ENCODE measurements at regions not wholly inside any gene's neighbourhood (a gene's known extent, or its start where the extent isn't known, plus 50 kb on each side); places are given as distances from the start of the nearest gene placed in this dataset.

DNA sequence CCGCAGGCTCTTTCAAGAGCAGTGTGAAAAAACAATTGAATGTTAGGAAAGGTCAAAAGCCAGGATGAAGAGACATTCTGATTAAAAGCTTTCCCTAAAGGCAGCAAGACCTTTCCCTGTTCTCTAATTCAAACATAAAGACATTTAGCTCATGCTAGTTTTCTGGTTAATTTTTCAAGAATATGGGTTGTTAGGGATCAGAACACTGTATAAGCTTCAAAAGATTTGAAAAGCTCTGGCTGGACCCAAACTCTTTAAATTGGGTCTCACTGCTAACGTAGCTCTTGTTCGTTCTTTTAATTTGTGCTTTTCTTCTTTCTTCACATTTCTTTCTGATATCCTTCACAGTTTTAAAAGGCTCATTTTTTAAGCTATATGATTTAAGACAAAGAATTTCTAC, 877.0 kb downstream of the EFNB2 start:
- no peak for TF ChIP-seq POLR2A (IDR thresholded peaks at IDR 0.05)
- TF ChIP-seq, protein P1, sequence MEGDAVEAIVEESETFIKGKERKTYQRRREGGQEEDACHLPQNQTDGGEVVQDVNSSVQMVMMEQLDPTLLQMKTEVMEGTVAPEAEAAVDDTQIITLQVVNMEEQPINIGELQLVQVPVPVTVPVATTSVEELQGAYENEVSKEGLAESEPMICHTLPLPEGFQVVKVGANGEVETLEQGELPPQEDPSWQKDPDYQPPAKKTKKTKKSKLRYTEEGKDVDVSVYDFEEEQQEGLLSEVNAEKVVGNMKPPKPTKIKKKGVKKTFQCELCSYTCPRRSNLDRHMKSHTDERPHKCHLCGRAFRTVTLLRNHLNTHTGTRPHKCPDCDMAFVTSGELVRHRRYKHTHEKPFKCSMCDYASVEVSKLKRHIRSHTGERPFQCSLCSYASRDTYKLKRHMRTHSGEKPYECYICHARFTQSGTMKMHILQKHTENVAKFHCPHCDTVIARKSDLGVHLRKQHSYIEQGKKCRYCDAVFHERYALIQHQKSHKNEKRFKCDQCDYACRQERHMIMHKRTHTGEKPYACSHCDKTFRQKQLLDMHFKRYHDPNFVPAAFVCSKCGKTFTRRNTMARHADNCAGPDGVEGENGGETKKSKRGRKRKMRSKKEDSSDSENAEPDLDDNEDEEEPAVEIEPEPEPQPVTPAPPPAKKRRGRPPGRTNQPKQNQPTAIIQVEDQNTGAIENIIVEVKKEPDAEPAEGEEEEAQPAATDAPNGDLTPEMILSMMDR (IDR thresholded peaks at IDR 0.05), result no peak

Data from lower leg skin (tissue), 3 donors.